ENCODE measurements at regions not wholly inside any gene's neighbourhood (a gene's known extent, or its start where the extent isn't known, plus 50 kb on each side); places are given as distances from the start of the nearest gene placed in this dataset.

GRCh38 chr7:88398459-88398858 is 91.8 kb upstream of the STEAP4 start:
- Histone ChIP-seq H4K20me1 (replicated peaks; ENCODE audit: insufficient read depth) (no peaks in the 10 kb centered on the region), H3K4me3 (no peak overlapping the region), H3K9me2 (ENCODE audit: insufficient read depth) (no peaks in the 10 kb centered on the region), H3F3A (replicated peaks; ENCODE audit: low read depth) (no peaks in the 10 kb centered on the region), H3K4me2 (no peak overlapping the region), H3K27me3 (ENCODE audit: insufficient read depth) (no peaks in the 10 kb centered on the region), H3K36me3 (ENCODE audit: insufficient read depth) (no peaks in the 10 kb centered on the region), H2AFZ (no peak overlapping the region), H3K4me1 (ENCODE audit: insufficient read depth) (no peaks in the 10 kb centered on the region), H3K27ac (ENCODE audit: low read depth) (no peak overlapping the region), H3K79me2 (replicated peaks; ENCODE audit: insufficient read depth) (no peaks in the 10 kb centered on the region)
- Mint-ChIP-seq H3K4me1 (peaks cover 3% of the 10 kb centered on the region; the same call in 2 of the 3 replicates), H3K9me3 (no peaks in the 10 kb centered on the region), H3K4me3 (no peak overlapping the region), H3K36me3 (ENCODE audit: low read depth) (no peaks in the 10 kb centered on the region), H3K27ac (no peak overlapping the region), H3K27me3 (ENCODE audit: insufficient read depth, low read depth, poor library complexity) (no peaks in the 10 kb centered on the region)
- DNase-seq (ENCODE audit: low spot score), result no peak
- no peak for ATAC-seq
- no peak for TF ChIP-seq POLR2AphosphoS5 (IDR thresholded peaks at IDR 0.05; ENCODE audit: low read depth)
- no peak for TF ChIP-seq EZH2 (IDR thresholded peaks at IDR 0.05; ENCODE audit: low read depth, unreplicated experiment)
- TF ChIP-seq CTCF (conservative IDR thresholded peaks at IDR 0.05; ENCODE audit: low read depth in 2 of 2), result no peak
- TF ChIP-seq REST (IDR thresholded peaks at IDR 0.05; ENCODE audit: unreplicated experiment), result no peak
- TF ChIP-seq ETS1 (IDR thresholded peaks at IDR 0.05), result no peak
- TF ChIP-seq ZNF331 (CRISPR knock-in tag; IDR thresholded peaks at IDR 0.05; ENCODE audit: low read depth), result no peak
- no peak for TF ChIP-seq EZH2phosphoT487 (IDR thresholded peaks at IDR 0.05; ENCODE audit: unreplicated experiment)
- TF ChIP-seq CREB1 (CRISPR knock-in tag; IDR thresholded peaks at IDR 0.05; ENCODE audit: low read depth), result no peak

- no peak overlapping the region for H2AFZ ChIP-seq
- Mint-ChIP-seq H3K36me3 (ENCODE audit: low read depth) (no peaks in the 10 kb centered on the region), H3K4me1 (peaks cover 3% of the 10 kb centered on the region; the same call in 2 of the 3 replicates), H3K4me3 (no peak overlapping the region), H3K27me3 (ENCODE audit: insufficient read depth, low read depth, poor library complexity) (no peaks in the 10 kb centered on the region), H3K27ac (no peak overlapping the region), H3K9me3 (no peaks in the 10 kb centered on the region)
- no peak for ATAC-seq
- H3K4me3 ChIP-seq, result no peak overlapping the region
- no peak overlapping the region for H3K4me2 ChIP-seq
- H3K27ac ChIP-seq (ENCODE audit: low read depth), result no peak overlapping the region
- H3K36me3 ChIP-seq (ENCODE audit: insufficient read depth), result no peaks in the 10 kb centered on the region
- TF ChIP-seq EZH2 (IDR thresholded peaks at IDR 0.05; ENCODE audit: low read depth, unreplicated experiment) (no peak), ZNF114 (CRISPR knock-in tag; IDR thresholded peaks at IDR 0.05) (no peak)
- H3F3A ChIP-seq (replicated peaks; ENCODE audit: low read depth), result no peaks in the 10 kb centered on the region
- H3K4me1 ChIP-seq (ENCODE audit: insufficient read depth), result no peaks in the 10 kb centered on the region
- H3K27me3 ChIP-seq (ENCODE audit: insufficient read depth), result no peaks in the 10 kb centered on the region
- no peak for DNase-seq (ENCODE audit: low spot score)
- H3K9me2 ChIP-seq (ENCODE audit: insufficient read depth), result no peaks in the 10 kb centered on the region
- no peaks in the 10 kb centered on the region for H4K20me1 ChIP-seq (replicated peaks; ENCODE audit: insufficient read depth)
- no peaks in the 10 kb centered on the region for H3K79me2 ChIP-seq (replicated peaks; ENCODE audit: insufficient read depth)
Measured at GRCh38 chr7:88396948-88397322, 90.2 kb upstream of the STEAP4 start.
